ENCODE measurements at regions not wholly inside any gene's neighbourhood (a gene's known extent, or its start where the extent isn't known, plus 50 kb on each side); places are given as distances from the start of the nearest gene placed in this dataset.

DNA sequence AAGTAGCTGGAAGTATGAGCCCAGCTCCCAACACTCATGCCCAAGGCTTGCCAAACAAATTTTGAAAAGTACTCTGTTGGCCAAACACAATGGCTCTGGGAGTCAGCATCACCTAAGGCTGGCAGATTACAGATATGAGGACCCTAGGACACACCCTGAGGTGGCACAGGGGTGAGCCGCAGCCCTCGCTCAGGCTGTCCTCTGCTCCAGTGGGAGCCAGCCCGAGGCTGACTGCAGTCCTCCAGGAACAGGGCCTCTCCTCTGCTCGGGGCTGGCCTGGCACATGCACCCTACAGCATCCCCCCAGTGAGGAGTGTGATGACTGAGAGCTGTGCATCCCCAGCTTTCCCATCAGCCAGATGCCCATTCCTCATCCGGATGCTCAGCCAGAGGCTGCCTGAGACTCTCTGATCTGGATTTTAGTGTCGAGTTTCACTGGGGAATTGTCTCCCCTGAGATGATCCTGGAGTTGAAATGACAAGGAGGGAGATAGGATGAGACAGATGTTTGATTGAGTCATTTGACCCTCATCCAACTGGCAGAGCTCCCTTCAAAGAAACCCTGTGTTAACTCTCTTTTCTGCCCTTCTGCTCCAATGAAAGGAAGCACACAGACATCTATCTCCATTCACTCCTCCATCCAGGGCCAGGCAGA lies 269.3 kb upstream of the NCKAP5 start:
- in situ Hi-C loops (cut with MboI; ENCODE audit: low pct_ligation_motif_present in 1 of 4, low pct_unique_long_range_greater_than_20kb in 1 of 4, low sequenced_read_pairs in 3 of 4) (loop anchor here in 1 of 4 donors (25.0 kb wide), 1 partner anchor 1300 kb away; no protein-coding TSS in a partner anchor), intact Hi-C loops (cut with DNase I; ENCODE audit: low total_unique reads) (no loop called here)
- no peak for TF ChIP-seq POLR2A (IDR thresholded peaks at IDR 0.05)
- no peak for TF ChIP-seq EP300 (IDR thresholded peaks at IDR 0.05; ENCODE audit: low read depth)
- no peak for TF ChIP-seq POLR2AphosphoS5 (IDR thresholded peaks at IDR 0.05)
- TF ChIP-seq, protein P1, sequence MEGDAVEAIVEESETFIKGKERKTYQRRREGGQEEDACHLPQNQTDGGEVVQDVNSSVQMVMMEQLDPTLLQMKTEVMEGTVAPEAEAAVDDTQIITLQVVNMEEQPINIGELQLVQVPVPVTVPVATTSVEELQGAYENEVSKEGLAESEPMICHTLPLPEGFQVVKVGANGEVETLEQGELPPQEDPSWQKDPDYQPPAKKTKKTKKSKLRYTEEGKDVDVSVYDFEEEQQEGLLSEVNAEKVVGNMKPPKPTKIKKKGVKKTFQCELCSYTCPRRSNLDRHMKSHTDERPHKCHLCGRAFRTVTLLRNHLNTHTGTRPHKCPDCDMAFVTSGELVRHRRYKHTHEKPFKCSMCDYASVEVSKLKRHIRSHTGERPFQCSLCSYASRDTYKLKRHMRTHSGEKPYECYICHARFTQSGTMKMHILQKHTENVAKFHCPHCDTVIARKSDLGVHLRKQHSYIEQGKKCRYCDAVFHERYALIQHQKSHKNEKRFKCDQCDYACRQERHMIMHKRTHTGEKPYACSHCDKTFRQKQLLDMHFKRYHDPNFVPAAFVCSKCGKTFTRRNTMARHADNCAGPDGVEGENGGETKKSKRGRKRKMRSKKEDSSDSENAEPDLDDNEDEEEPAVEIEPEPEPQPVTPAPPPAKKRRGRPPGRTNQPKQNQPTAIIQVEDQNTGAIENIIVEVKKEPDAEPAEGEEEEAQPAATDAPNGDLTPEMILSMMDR (IDR thresholded peaks at IDR 0.05) = no peak
- Histone ChIP-seq H3K4me3 (no peak overlapping the region), H3K4me1 (no peaks in the 10 kb centered on the region), H3K36me3 (no peaks in the 10 kb centered on the region), H3K27me3 (no peaks in the 10 kb centered on the region), H3K27ac (no peak overlapping the region), H3K9me3 (no peaks in the 10 kb centered on the region)
- 57 to 87% methylated on average over 2 to 6 of the region's 6 CpGs for WGBS, 2 donors (ENCODE audit: low coverage in 1 of 2)
- no peak for DNase-seq

DNA sequence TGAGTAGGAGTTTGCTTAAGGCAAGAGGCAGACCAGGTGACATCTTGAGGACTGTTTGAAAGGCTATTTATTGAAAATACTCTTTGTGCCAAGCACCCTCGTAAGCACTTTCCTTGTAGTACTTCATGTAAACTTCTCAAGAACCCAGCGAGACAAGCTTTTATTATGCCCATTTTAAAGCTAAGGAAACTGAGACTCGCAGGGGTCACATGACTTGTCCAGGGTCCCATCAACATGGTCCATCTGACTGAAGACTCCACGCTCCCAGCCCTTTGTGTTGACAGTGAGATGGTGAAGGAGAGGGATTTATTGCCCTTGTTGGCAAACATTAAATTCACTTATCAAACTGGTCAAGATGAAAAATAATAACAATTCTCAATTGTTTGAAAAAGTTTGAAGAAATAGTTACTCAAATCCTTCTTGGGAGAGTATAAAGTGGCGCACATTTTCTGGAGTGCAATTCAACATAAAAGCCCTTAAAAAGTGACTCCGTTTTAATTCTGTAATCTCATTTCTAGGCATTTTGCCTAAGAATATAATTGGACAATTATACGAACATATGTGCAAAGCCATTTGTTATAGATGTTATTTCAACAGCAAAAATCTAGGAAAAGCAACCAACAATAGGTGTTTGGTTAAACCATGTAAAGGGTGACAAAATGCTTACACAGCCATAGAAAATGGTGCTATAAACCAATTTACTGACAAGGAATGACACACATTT lies 270.5 kb upstream of the NCKAP5 start:
- intact Hi-C loops (cut with DNase I; ENCODE audit: low total_unique reads) = no loop called here
- H3K27me3 ChIP-seq = no peaks in the 10 kb centered on the region
- no peaks in the 10 kb centered on the region for H3K9me3 ChIP-seq
- H3K36me3 ChIP-seq = no peaks in the 10 kb centered on the region
- no peak for DNase-seq
- in situ Hi-C loops (cut with MboI; ENCODE audit: low pct_ligation_motif_present in 1 of 4, low pct_unique_long_range_greater_than_20kb in 1 of 4, low sequenced_read_pairs in 3 of 4) = loop anchor here in 1 of 4 donors (25.0 kb wide), 1 partner anchor 1302 kb away; no protein-coding TSS in a partner anchor
- WGBS, 2 donors (ENCODE audit: low coverage in 1 of 2) = 74 to 83% methylated on average over 6 to 7 of the region's 7 CpGs
- no peak overlapping the region for H3K4me3 ChIP-seq
- H3K27ac ChIP-seq = no peak overlapping the region
- TF ChIP-seq POLR2A (IDR thresholded peaks at IDR 0.05) (no peak), POLR2AphosphoS5 (IDR thresholded peaks at IDR 0.05) (no peak), EP300 (IDR thresholded peaks at IDR 0.05; ENCODE audit: low read depth) (no peak)
- TF ChIP-seq, protein P1 (IDR thresholded peaks at IDR 0.05) = no peak
- no peaks in the 10 kb centered on the region for H3K4me1 ChIP-seq

DNA sequence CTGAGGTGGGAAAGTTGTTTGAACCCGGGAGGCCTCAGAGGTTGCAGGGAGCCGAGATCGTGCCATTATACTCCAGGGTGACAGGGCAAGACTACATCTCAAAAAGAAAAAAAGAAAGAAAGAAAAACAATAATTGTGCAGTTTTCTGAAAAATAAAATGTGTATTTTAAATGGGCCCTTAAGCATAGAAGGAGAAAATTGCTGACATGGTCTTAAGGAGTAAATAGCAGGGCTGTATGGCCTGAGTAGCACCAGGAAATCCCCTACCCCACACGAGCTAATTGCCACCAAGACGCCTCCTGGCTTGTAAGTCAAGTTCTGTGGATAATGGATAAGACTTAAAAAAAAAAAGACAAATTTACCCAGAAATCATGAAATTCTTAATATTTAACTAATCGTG lies 271.4 kb upstream of the NCKAP5 start:
- in situ Hi-C loops (cut with MboI; ENCODE audit: low pct_ligation_motif_present in 1 of 4, low pct_unique_long_range_greater_than_20kb in 1 of 4, low sequenced_read_pairs in 3 of 4) = loop anchor here in 1 of 4 donors (25.0 kb wide), 1 partner anchor 1302 kb away; no protein-coding TSS in a partner anchor

GRCh38 chr2:133840761-133841160 lies 272.5 kb upstream of the NCKAP5 start:
- no peaks in the 10 kb centered on the region for H3K9me3 ChIP-seq
- H3K4me1 ChIP-seq = no peaks in the 10 kb centered on the region
- in situ Hi-C loops (cut with MboI; ENCODE audit: low pct_ligation_motif_present in 1 of 4, low pct_unique_long_range_greater_than_20kb in 1 of 4, low sequenced_read_pairs in 3 of 4) (loop anchor here in 1 of 4 donors (25.0 kb wide), 1 partner anchor 1303 kb away; no protein-coding TSS in a partner anchor), intact Hi-C loops (cut with DNase I; ENCODE audit: low total_unique reads) (loop anchor here (5.0 kb wide), 1 partner anchor 1293 kb away; no protein-coding TSS in a partner anchor)
- H3K36me3 ChIP-seq = no peaks in the 10 kb centered on the region
- H3K4me3 ChIP-seq = no peak overlapping the region
- no peaks in the 10 kb centered on the region for H3K27me3 ChIP-seq
- no peak overlapping the region for H3K27ac ChIP-seq
- 40 to 91% methylated on average over 2 to 7 of the region's 7 CpGs for WGBS, 2 donors (ENCODE audit: low coverage in 1 of 2)
- no peak for DNase-seq
- TF ChIP-seq POLR2AphosphoS5 (IDR thresholded peaks at IDR 0.05) (no peak), EP300 (IDR thresholded peaks at IDR 0.05; ENCODE audit: low read depth) (no peak), POLR2A (IDR thresholded peaks at IDR 0.05) (no peak)
- TF ChIP-seq, protein P1 (IDR thresholded peaks at IDR 0.05) = no peak

More for the DNA sequence above, 271.4 kb upstream of the NCKAP5 start:
- 73 to 83% methylated on average over 4 to 6 of the region's 6 CpGs for WGBS, 2 donors (ENCODE audit: low coverage in 1 of 2)
- Histone ChIP-seq H3K4me1 (no peaks in the 10 kb centered on the region), H3K9me3 (no peaks in the 10 kb centered on the region), H3K4me3 (no peak overlapping the region), H3K27me3 (no peaks in the 10 kb centered on the region), H3K27ac (no peak overlapping the region), H3K36me3 (no peaks in the 10 kb centered on the region)
- intact Hi-C loops (cut with DNase I; ENCODE audit: low total_unique reads) = loop anchor here (5.0 kb wide), 1 partner anchor 1292 kb away; no protein-coding TSS in a partner anchor
- no peak for DNase-seq
- TF ChIP-seq EP300 (IDR thresholded peaks at IDR 0.05; ENCODE audit: low read depth) (no peak), POLR2A (IDR thresholded peaks at IDR 0.05) (no peak), POLR2AphosphoS5 (IDR thresholded peaks at IDR 0.05) (no peak)
- TF ChIP-seq, protein P1 (IDR thresholded peaks at IDR 0.05) = no peak
